Caco-2 (cell line): ENCODE measurements at regions not wholly inside any gene's neighbourhood (a gene's known extent, or its start where the extent isn't known, plus 50 kb on each side); places are given as distances from the start of the nearest gene placed in this dataset.

ENCODE experiments used
- BruUV-seq: library from RNA; stranded (reverse); fragments of 400-500 nt; replicated peaks from 2 replicates; lab custom pipeline; 2021; lab: Mats Ljungman, UMichigan
- CTCF ChIA-PET: fragments of 300-600 bp; sonication (Branson Sonifier 250); formaldehyde crosslinking; loops from one replicate; lab custom pipeline; 2022; ENCODE audit warnings: antibody characterized with exemption; lab: Charles Lee
- POLR2A ChIA-PET: fragments of 300-600 bp; sonication (Branson Sonifier 250); formaldehyde crosslinking; loops from one replicate; lab custom pipeline; 2022; ENCODE audit warnings: antibody characterized with exemption; lab: Charles Lee
- DNase-seq, 2 experiments: peaks; one replicate each; pipeline versions ENCODE4 v3.0.0 to v3.0.0-alpha.2; 2020 to 2022
- H3K27me3 ChIP-seq: replicated peaks from 2 replicates; pipeline ENCODE4 v1.6.0; 2011; ENCODE audit warnings: low read length; ENCODE audit not compliant: control insufficient read depth, insufficient read depth
- H3K36me3 ChIP-seq: 2 replicates; pipeline ENCODE4 v1.5.1; 2011; ENCODE audit warnings: low read length; ENCODE audit not compliant: control insufficient read depth, insufficient read depth
- H3K4me1 ChIP-seq: fragments of 250-450 bp; sonication (Bioruptor Pico); 2 replicates; pipeline ENCODE4 v1.5.1; 2020; ENCODE audit warnings: mild to moderate bottlenecking
- H3K4me3 ChIP-seq: 2 replicates; pipeline ENCODE4 v1.5.1; 2011; ENCODE audit warnings: low read depth, mild to moderate bottlenecking, control low read depth, low read length
- H3K9me3 ChIP-seq: fragments of 250-450 bp; sonication (Bioruptor Pico); 2 replicates; pipeline ENCODE4 v1.5.1; 2020; ENCODE audit warnings: mild to moderate bottlenecking, moderate library complexity
- H3K27ac Mint-ChIP-seq: one replicate; pipeline ENCODE4 v1.8.0; 2022; ENCODE audit warnings: mixed read lengths; ENCODE audit not compliant: unreplicated experiment
- H3K27me3 Mint-ChIP-seq: one replicate; pipeline ENCODE4 v1.8.0; 2022; ENCODE audit warnings: mixed read lengths; ENCODE audit not compliant: insufficient read depth, unreplicated experiment
- H3K36me3 Mint-ChIP-seq: one replicate; pipeline ENCODE4 v1.8.0; 2022; ENCODE audit warnings: mild to moderate bottlenecking, mixed read lengths; ENCODE audit not compliant: insufficient read depth, unreplicated experiment
- H3K4me1 Mint-ChIP-seq: one replicate; pipeline ENCODE4 v1.8.0; 2022; ENCODE audit warnings: low read depth, mixed read lengths; ENCODE audit not compliant: unreplicated experiment
- H3K4me3 Mint-ChIP-seq: one replicate; pipeline ENCODE4 v1.8.0; 2022; ENCODE audit warnings: mild to moderate bottlenecking, moderate library complexity, mixed read lengths; ENCODE audit not compliant: unreplicated experiment
- H3K9me3 Mint-ChIP-seq: one replicate; pipeline ENCODE4 v1.8.0; 2022; ENCODE audit warnings: mixed read lengths; ENCODE audit not compliant: unreplicated experiment
- intact Hi-C: fragments of 100-400 bp; cut with micrococcal nuclease; formaldehyde crosslinking; loops from one replicate; pipeline ENCODE4 v1.10.0; 2022; ENCODE audit not compliant: unreplicated experiment
- TF ChIP-seq, protein P1 (sequence below), 2 experiments: fragments of 200-600 bp in 1 of 2; IDR thresholded peaks; 1 replicate in 1 of 2; 2 replicates in 1 of 2; pipeline versions ENCODE4 v1.5.1 to v1.8.0; 2011 to 2022; ENCODE audit warnings: antibody characterized with exemption in 1 of 2, control low read depth in 1 of 2, inconsistent platforms in 1 of 2, low read depth in 1 of 2, low read length in 1 of 2, mild to moderate bottlenecking in 1 of 2, moderate library complexity in 1 of 2; ENCODE audit not compliant: insufficient read depth in 1 of 2, severe bottlenecking in 1 of 2, unreplicated experiment in 1 of 2

DNA sequence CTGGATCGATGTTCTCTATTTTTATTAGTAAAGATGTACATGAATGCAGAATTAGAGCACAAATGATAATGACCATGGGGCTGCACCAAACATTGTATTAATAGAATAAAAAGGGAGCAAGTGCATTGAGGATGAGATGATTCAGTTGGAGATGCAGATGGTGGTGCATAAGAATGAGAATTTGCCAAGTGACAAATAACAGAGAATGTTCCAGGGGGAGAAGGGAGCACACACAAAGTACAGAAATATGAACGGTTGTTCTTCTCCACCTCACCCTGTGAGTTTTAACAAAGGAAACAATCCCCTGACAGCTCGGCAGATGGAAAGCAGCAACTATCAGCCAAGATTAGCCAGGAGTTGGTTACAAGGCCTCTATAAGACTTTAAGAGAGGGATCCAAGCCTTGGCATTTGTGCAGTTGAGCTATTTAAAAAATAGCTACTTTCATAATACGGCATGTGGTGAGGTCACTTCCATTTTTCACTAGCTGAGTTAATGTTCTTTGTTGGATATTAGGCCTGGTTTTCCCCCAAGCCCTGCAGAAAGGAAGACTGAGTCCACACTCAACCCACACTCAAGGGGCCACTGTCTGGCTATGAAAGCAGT, 462.5 kb downstream of the TNS3 start:
- CTCF ChIA-PET: no interaction called here
- Histone ChIP-seq H3K27me3 (no peaks in the 10 kb centered on the region; the same call in 1 of the 2 replicates), H3K4me1 (no peaks in the 10 kb centered on the region), H3K4me3 (no peak overlapping the region), H3K9me3 (no peaks in the 10 kb centered on the region), H3K36me3 (no peaks in the 10 kb centered on the region)
- no peak overlapping the region for H3K4me3 Mint-ChIP-seq
- TF ChIP-seq, protein P1, sequence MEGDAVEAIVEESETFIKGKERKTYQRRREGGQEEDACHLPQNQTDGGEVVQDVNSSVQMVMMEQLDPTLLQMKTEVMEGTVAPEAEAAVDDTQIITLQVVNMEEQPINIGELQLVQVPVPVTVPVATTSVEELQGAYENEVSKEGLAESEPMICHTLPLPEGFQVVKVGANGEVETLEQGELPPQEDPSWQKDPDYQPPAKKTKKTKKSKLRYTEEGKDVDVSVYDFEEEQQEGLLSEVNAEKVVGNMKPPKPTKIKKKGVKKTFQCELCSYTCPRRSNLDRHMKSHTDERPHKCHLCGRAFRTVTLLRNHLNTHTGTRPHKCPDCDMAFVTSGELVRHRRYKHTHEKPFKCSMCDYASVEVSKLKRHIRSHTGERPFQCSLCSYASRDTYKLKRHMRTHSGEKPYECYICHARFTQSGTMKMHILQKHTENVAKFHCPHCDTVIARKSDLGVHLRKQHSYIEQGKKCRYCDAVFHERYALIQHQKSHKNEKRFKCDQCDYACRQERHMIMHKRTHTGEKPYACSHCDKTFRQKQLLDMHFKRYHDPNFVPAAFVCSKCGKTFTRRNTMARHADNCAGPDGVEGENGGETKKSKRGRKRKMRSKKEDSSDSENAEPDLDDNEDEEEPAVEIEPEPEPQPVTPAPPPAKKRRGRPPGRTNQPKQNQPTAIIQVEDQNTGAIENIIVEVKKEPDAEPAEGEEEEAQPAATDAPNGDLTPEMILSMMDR (IDR thresholded peaks at IDR 0.05; ENCODE audit: insufficient read depth in 1 of 2, low read depth in 1 of 2, low read length in 1 of 2, severe bottlenecking in 1 of 2, unreplicated experiment in 1 of 2): no peak
- no TSS peak for BruUV-seq
- intact Hi-C loops: no loop called here
- POLR2A ChIA-PET: no interaction called here
- no peak overlapping the region for H3K27ac Mint-ChIP-seq
- DNase-seq: no peak
- no peaks in the 10 kb centered on the region for H3K36me3 Mint-ChIP-seq
- no peaks in the 10 kb centered on the region for H3K4me1 Mint-ChIP-seq
- H3K9me3 Mint-ChIP-seq: no peaks in the 10 kb centered on the region
- H3K27me3 Mint-ChIP-seq: peaks cover 5% of the 10 kb centered on the region

DNA sequence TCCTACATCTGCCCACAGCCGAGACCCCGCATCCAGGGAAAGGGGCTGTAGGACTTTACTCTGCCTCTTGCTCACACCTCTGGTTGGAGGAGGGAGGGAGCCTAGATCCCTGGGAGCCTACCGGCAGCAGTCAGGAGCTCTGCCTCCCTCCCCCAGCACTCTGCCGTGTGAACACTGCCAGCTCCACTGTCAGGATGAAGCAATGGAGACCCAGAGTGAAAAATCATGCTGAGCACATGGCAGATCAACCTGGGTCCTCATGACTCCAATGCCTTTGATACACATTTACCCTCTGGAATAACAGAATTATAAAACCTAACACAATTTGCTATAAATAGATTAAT, 477.7 kb downstream of the TNS3 start:
- TF ChIP-seq, protein P1 (IDR thresholded peaks at IDR 0.05; ENCODE audit: insufficient read depth in 1 of 2, low read depth in 1 of 2, low read length in 1 of 2, severe bottlenecking in 1 of 2, unreplicated experiment in 1 of 2): no peak
- intact Hi-C loops: no loop called here
- H3K9me3 Mint-ChIP-seq: no peaks in the 10 kb centered on the region
- no peaks in the 10 kb centered on the region for H3K36me3 ChIP-seq
- H3K4me3 ChIP-seq: no peak overlapping the region
- POLR2A ChIA-PET: no interaction called here
- H3K27ac Mint-ChIP-seq: no peak overlapping the region
- CTCF ChIA-PET: no interaction called here
- H3K27me3 ChIP-seq: no peaks in the 10 kb centered on the region
- H3K9me3 ChIP-seq: no peaks in the 10 kb centered on the region
- H3K4me1 ChIP-seq: no peaks in the 10 kb centered on the region
- peaks cover 4% of the 10 kb centered on the region for H3K27me3 Mint-ChIP-seq
- no peaks in the 10 kb centered on the region for H3K4me1 Mint-ChIP-seq
- BruUV-seq: no TSS peak
- H3K36me3 Mint-ChIP-seq: no peaks in the 10 kb centered on the region
- DNase-seq: no peak
- H3K4me3 Mint-ChIP-seq: no peak overlapping the region

DNA sequence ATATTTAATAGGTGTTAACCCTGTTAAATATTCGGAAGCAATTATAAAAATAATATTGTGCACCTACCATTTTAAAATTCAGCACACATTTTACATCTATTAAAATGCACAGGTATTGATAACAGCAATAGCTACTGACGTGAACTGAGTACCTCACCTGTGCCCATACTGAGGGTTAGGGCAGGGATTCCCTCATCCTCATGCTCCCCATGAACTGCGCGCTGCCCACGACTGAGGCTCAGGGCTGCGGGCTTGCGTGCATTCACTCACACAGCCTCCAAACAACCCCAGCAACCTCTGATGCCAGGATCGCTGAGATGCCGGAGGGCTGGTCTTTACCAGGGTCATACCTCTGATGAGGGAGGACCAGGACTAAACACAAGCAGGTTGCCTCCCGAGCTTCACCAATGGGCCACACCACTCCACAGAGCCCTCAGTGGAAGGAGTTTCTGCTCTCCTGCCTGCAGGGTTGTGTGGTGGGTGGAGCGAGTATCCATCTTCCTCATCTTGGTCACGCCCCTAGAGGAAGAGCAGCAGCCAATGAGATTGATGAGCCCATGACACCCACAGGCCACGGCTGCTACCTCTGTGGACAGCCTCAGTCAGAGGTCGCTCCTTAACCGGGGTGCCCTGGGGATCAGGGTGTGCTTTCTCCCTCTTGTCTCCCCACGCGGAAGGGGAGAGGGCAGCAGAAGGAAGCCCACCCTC, 478.3 kb downstream of the TNS3 start:
- Histone ChIP-seq H3K4me1 (no peaks in the 10 kb centered on the region), H3K9me3 (no peaks in the 10 kb centered on the region), H3K4me3 (no peak overlapping the region), H3K27me3 (no peaks in the 10 kb centered on the region), H3K36me3 (no peaks in the 10 kb centered on the region)
- intact Hi-C loops: no loop called here
- CTCF ChIA-PET: no interaction called here
- no peaks in the 10 kb centered on the region for H3K9me3 Mint-ChIP-seq
- DNase-seq: no peak
- peaks cover 4% of the 10 kb centered on the region for H3K27me3 Mint-ChIP-seq
- TF ChIP-seq, protein P1 (IDR thresholded peaks at IDR 0.05; ENCODE audit: insufficient read depth in 1 of 2, low read depth in 1 of 2, low read length in 1 of 2, severe bottlenecking in 1 of 2, unreplicated experiment in 1 of 2): no peak
- H3K4me1 Mint-ChIP-seq: no peaks in the 10 kb centered on the region
- no peaks in the 10 kb centered on the region for H3K36me3 Mint-ChIP-seq
- POLR2A ChIA-PET: no interaction called here
- no TSS peak for BruUV-seq
- H3K4me3 Mint-ChIP-seq: no peak overlapping the region
- H3K27ac Mint-ChIP-seq: no peak overlapping the region
